GM12873 (cell line): ENCODE measurements at regions not wholly inside any gene's neighbourhood (a gene's known extent, or its start where the extent isn't known, plus 50 kb on each side); places are given as distances from the start of the nearest gene placed in this dataset.

Source experiments
- CTCF ChIP-seq: IDR thresholded peaks from 2 replicates; pipeline ENCODE4 v1.5.1; 2012; ENCODE audit warnings: low read depth, mild to moderate bottlenecking, moderate library complexity, low read length, control low read depth; ENCODE audit not compliant: insufficient read depth; ENCODE audit errors: missing control alignments

- TF ChIP-seq CTCF: no peak
Measured at GRCh38 chr5:2525351-2525750, 226.1 kb downstream of the IRX2 start.

GRCh38 chr5:2524620-2525019 is 226.9 kb downstream of the IRX2 start:
- no peak for TF ChIP-seq CTCF

- no peak for TF ChIP-seq CTCF
Measured at GRCh38 chr5:2523180-2523579, 228.3 kb downstream of the IRX2 start.

GRCh38 chr5:2522372-2522771 is 229.1 kb downstream of the IRX2 start:
- no peak for TF ChIP-seq CTCF

- no peak for TF ChIP-seq CTCF
Measured at GRCh38 chr5:2519153-2519552, 232.3 kb downstream of the IRX2 start.

- TF ChIP-seq CTCF: no peak
Measured at GRCh38 chr5:2517451-2517850, 234.0 kb downstream of the IRX2 start.

- TF ChIP-seq CTCF: no peak
Measured at GRCh38 chr5:2515180-2515764, 236.2 kb downstream of the IRX2 start.
